ENCODE measurements at regions not wholly inside any gene's neighbourhood (a gene's known extent, or its start where the extent isn't known, plus 50 kb on each side); places are given as distances from the start of the nearest gene placed in this dataset.

GRCh38 chr3:94179059-94179458 is 116.2 kb downstream of the NSUN3 start:
- no peak for DNase-seq

DNA sequence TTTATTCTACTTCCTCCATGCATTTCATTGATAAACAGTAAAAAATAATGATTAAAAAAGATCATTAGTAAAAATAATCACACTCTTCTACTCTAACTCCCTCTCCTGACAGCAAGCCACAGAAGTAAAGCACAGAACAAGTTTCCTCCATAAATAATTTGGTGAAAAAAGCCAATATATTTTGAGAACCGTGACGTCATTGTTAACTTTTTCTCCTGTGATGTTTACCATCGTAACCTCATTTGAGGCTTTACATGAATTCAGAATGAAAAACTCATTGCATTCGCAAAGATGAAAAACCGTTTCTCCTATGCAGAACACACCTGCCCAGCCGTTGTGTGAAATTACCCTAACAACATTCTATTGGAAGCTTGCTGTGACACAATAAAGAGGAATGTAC is 120.7 kb downstream of the NSUN3 start:
- no peak for DNase-seq

DNA sequence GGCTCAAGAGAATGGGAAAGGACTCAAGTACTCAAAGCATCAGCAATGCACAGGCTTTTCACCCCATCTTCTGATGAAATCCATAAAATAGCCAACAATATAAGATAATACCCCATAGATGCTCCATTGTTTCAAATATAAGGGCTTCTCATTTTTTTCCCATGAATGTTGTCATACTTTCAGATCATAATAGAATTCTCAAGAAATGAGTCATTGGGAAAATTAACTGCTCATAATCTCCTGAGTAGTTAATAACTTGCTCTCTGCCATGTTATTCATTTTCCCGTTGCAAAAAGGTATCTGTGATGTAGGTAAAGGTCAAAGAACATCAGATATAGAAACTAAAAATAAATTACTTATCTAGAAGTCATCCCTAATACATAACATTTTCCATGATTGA is 121.9 kb downstream of the NSUN3 start:
- DNase-seq = no peak

DNA sequence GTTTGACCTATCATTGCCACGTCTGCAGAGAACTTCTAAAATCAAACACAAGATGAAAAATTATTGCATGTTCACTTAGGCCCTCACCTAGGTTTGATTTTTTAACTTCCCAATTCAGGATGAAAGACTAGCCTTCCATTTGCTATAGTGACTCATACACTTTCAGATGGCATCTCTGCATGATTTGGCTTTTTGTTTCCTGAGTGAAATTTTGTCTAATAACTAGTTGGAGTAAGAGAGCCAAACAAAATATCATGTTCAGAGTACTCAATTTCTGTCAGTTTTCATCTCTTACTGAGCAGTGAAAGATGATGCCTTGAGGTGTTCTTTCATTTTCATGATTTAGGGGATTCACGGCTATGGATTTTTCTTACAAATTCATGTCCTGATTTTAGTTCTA is 122.9 kb downstream of the NSUN3 start:
- no peak for DNase-seq

GRCh38 chr3:94187697-94188096 is 124.8 kb downstream of the NSUN3 start:
- no peak for DNase-seq

DNA sequence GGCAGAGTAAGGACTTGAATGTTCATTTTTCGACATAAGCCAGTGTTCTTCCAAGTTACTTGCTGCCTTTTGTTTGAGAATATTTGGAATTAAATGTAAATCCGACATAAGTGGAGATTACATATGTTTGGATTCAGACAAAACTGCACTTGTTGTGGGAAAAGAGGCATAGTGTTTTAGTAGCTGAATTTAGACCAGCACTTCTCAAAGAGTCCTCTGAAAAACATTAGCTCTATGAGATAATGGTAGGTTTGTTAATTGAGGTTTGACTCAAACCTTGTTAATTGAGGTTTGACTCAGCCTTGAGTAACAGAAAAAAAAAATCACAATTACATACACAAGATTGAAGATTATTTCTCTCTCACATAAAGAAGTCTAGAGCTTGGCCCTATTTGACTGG is 132.5 kb downstream of the NSUN3 start:
- no peak for DNase-seq

GRCh38 chr3:94206291-94206690 is 143.4 kb downstream of the NSUN3 start:
- DNase-seq = no peak

DNA sequence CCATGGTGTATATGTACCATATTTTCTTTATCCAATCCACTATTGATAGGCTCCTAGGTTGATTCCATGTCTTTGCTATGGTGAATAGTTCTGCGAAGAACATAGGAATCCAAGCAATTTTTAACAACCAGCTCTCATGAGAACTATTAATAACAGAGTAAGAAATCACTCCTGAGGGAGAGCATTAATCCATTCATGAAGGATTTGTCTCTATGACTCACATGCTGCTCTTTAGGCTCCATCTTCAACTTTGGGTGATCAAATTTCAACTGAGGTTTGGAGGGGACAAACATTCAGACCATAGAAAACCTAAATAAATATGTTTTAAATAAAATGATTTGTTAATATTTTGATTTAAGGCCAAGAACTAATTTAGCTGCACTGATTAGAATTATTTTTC is 147.4 kb downstream of the NSUN3 start:
- no peak for DNase-seq

GRCh38 chr3:94217406-94217805 is 154.5 kb downstream of the NSUN3 start:
- no peak for DNase-seq

GRCh38 chr3:94220426-94220825 is 157.6 kb downstream of the NSUN3 start:
- DNase-seq = no peak

- no peak for DNase-seq
Measured at GRCh38 chr3:94221829-94222228, 159.0 kb downstream of the NSUN3 start.

DNA sequence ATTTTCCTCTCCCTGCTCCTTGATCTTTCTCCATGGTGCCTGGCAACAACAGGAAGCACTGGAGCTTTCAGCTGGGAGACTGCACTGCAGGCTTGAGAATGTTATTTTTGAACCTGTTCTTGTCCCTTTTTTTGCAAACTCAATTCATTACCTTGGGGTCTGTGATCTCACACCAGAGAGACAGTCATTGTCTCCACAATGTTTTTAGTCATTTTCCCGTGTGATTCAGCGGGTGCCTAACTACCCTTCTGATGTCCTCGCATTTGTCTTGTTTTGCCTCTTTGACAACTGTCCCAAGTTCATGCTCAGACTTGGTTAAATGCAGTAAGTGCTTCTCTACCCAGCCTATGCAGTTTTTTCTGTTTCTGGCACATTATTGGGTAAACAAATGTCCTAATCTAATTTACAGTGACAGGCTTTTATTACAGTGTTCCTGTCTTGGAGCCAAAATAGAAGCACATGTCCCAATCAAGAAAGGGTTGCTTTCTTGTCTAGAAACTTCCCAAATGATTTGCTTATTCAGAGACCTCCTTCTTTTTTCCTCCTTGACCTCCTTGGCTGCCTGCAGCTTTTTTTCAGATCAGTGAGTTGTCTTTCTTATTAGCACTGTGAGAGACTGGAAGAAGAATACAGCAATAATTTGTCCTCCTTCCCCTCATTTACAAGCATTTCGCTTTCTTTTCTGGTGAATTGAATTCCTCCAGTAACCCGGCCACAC is 162.4 kb downstream of the NSUN3 start:
- DNase-seq = no peak

GRCh38 chr3:94226078-94226477 is 163.2 kb downstream of the NSUN3 start:
- no peak for DNase-seq

DNA sequence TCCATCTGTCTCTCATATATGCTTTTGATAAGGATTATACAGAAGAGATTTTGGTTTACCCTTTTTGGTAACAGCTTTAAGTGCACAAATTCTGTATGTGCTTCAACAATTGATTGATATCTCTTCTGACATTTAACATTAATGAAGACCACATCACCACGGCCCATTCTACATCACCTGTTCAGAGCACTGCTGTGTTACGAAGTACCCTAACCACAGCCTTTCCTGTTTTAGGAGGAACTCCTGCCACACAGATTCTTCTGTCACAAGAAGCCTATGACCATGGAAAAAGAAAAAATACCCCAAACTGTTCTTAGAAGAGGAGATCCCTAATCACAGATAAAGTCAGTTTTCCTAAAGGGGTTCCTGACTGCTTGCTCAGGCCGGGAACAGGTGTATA is 170.1 kb downstream of the NSUN3 start:
- no peak for DNase-seq

GRCh38 chr3:94234177-94234788 is 171.4 kb downstream of the NSUN3 start:
- DNase-seq = no peak

DNA sequence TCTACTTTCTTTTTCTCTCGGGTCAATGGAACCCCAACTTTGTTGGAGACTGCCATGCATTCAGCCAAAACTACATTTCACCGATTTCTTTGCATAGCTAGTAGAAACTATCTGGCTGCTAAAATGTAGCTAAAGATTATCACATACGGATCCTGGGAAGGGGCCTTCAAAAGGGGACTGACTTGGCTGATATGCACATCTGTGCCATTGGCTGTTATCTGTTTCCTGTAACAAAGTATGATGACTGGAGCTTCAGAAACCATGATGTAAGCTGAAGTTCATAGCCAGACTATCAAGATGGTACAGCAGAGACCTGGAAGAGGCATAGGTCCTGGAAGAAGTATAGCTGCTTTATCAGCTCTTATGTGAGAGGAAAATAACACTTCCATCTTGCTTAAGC is 179.1 kb downstream of the NSUN3 start:
- no peak for DNase-seq

DNA sequence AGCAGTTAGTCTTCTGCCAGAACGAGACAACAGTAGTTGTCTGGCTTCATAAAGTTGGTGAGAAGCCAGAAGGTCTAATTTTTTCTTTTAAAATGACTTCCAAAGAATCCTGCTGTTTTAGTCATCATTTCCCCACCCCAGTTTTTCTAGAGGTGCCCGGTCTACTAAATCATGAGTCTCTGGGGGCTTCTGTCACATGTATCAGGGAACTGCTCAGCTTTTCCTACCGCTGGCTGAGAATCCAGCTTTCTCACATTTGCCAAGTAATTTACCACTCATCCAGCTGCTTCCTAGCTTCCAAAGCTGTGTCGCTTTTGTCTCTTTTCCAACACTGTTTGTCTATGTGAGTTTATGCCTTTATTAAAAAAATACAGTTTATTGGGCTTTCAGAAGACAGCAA is 183.3 kb downstream of the NSUN3 start:
- no peak for DNase-seq

DNA sequence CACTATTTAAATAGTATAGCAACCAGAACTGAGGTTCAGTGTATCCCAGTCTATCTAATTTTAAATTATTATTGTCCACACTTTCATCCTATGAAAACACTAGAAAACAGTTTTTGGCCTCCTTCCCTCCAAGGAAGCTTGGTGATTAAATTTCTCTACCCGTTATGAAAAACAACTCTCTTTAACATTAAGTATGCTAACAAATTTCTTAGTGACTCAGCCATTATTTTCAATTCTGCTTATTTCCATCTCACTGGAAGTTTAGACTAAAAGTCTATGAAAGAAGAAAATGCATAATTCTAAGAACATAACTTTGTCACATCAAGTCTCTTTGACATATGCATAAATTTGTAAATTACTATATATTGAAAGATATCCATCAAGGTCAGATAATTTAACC is 185.2 kb downstream of the NSUN3 start:
- DNase-seq = no peak

DNA sequence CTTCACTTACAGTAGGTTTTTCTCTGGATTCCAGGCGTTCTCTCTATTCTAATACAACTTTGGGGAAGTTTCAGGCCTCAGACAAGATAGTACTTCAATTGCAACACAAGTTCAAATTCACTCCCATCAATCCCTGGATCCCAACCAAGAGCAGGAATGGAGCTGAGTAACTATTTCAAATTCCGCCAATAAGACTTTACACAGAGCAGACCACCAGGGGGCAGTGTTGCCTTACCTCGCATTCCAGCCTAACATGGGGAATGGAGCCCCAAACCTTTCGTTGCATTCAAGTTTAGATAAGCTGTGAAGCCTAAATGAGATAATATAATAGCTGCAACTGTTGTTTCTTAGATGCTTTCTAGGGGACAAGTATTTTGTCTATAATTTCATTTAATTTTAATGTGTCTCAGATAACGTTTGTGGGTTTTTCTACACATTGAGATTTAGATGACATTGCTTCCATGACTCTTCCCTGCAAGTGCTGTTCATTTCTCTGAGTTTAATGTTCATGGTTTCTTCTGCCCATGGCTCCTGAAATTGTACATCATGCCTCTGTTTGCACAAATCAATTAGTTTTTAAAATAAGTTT is 186.7 kb downstream of the NSUN3 start:
- no peak for DNase-seq

- no peak for DNase-seq
Measured at GRCh38 chr3:94251566-94251965, 188.7 kb downstream of the NSUN3 start.

GRCh38 chr3:94252316-94252715 is 189.5 kb downstream of the NSUN3 start:
- DNase-seq = no peak

- no peak for DNase-seq
Measured at GRCh38 chr3:94256888-94257813, 194.3 kb downstream of the NSUN3 start.

GRCh38 chr3:94258851-94259250 is 196.0 kb downstream of the NSUN3 start:
- no peak for DNase-seq

DNA sequence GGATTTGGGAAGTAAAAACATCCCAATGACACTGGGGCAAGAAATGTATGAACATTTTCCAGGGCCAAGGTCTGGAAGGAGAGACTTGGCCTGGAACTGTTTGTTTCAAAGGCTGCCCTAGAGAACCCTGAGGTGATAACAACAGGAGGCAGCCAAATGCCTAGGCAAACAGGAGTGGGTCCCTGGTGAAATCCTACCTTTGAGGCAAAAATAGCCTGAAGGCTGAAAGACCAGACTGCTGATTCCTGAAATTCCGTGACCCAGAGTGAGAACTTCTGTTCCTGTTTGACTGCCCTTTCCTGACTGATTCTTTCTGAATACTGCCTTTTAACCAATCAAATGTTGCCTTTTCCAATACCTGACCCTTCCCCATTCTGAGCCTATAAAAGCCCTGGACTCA is 196.4 kb downstream of the NSUN3 start:
- no peak for DNase-seq

All from SIG-M5 (cell line).